ENCODE measurements at regions not wholly inside any gene's neighbourhood (a gene's known extent, or its start where the extent isn't known, plus 50 kb on each side); places are given as distances from the start of the nearest gene placed in this dataset.

GRCh38 chr6:90385759-90386313 is 89.2 kb upstream of the BACH2 start:
- TF ChIP-seq ZFX (IDR thresholded peaks at IDR 0.05; ENCODE audit: borderline replicate concordance), result no peak
- TF ChIP-seq CTCF (IDR thresholded peaks at IDR 0.05), result no peak
- H3K27ac ChIP-seq, result no peak overlapping the region

GRCh38 chr6:90384720-90385119 is 88.1 kb upstream of the BACH2 start:
- H3K27ac ChIP-seq, result no peak overlapping the region
- TF ChIP-seq CTCF (IDR thresholded peaks at IDR 0.05), result no peak
- TF ChIP-seq ZFX (IDR thresholded peaks at IDR 0.05; ENCODE audit: borderline replicate concordance), result no peak

- no peak overlapping the region for H3K27ac ChIP-seq
- TF ChIP-seq ZFX (IDR thresholded peaks at IDR 0.05; ENCODE audit: borderline replicate concordance), result no peak
- no peak for TF ChIP-seq CTCF (IDR thresholded peaks at IDR 0.05)
These were observed 86.7 kb upstream of the BACH2 start for GRCh38 chr6:90383196-90383822.

- no peak overlapping the region for H3K27ac ChIP-seq
- no peak for TF ChIP-seq ZFX (IDR thresholded peaks at IDR 0.05; ENCODE audit: borderline replicate concordance)
- TF ChIP-seq CTCF (IDR thresholded peaks at IDR 0.05), result no peak
These were observed 86.1 kb upstream of the BACH2 start for GRCh38 chr6:90382760-90383159.

GRCh38 chr6:90375681-90376439 is 79.2 kb upstream of the BACH2 start:
- TF ChIP-seq CTCF (IDR thresholded peaks at IDR 0.05) (no peak), ZFX (IDR thresholded peaks at IDR 0.05; ENCODE audit: borderline replicate concordance) (no peak)
- no peak overlapping the region for H3K27ac ChIP-seq

- TF ChIP-seq ZFX (IDR thresholded peaks at IDR 0.05; ENCODE audit: borderline replicate concordance) (no peak), CTCF (IDR thresholded peaks at IDR 0.05) (no peak)
These were observed 77.6 kb upstream of the BACH2 start for GRCh38 chr6:90374201-90374600.

GRCh38 chr6:90372885-90373284 is 76.2 kb upstream of the BACH2 start:
- H3K27ac ChIP-seq, result no peak overlapping the region
- TF ChIP-seq ZFX (IDR thresholded peaks at IDR 0.05; ENCODE audit: borderline replicate concordance) (no peak), CTCF (IDR thresholded peaks at IDR 0.05) (no peak)

More at GRCh38 chr6:90374201-90374600, 77.6 kb upstream of the BACH2 start:
- H3K27ac ChIP-seq, result no peak overlapping the region

All from 22Rv1 (cell line).